ENCODE measurements at regions not wholly inside any gene's neighbourhood (a gene's known extent, or its start where the extent isn't known, plus 50 kb on each side); places are given as distances from the start of the nearest gene placed in this dataset.
"Not testable (repeated sequence)": the region's sequence is repeated elsewhere in the genome, so short reads cannot be mapped to it uniquely, and the experiment has no call there.

DNA sequence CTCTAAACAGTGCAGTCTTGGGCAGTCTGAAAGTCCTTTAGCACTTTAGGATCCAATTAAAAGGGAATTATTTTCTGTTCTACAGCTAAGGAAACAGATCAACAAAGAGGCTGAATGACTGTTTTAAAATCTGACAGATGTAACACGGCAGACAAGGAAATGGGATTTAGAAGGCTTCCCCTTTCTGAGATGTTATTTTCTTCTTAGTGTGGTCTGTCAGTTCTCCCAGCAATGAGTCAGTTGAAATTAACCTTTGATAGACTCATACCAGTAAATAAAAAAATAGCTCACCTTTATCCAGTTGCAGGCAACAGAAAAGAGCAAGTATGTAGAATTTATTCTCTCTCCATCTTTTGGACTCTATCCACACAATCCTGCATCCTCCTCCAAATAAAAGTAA, 98.1 kb downstream of the NEDD1 start:
- DNase-seq (ENCODE audit: low read depth in 3 of 3) = no peak

DNA sequence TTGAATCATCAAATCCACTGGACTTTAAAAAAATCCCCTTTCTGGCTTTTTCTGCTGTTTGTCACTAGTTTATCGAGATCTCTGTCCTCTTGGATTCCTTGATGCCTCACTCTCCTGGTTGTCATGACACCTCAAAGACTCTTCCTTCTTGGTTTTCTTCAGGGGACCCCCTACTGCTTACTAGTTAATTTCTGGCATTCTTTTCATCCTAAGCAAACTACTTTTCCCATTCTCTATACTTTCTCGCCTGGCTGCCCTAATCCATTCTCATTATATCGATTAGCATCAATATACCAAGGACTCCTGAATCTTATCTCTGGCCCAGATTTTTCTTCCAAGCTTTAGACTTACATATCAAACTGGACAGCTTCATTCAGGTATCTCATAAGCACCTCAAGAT, 98.6 kb downstream of the NEDD1 start:
- DNase-seq (ENCODE audit: low read depth in 3 of 3) = no peak

DNA sequence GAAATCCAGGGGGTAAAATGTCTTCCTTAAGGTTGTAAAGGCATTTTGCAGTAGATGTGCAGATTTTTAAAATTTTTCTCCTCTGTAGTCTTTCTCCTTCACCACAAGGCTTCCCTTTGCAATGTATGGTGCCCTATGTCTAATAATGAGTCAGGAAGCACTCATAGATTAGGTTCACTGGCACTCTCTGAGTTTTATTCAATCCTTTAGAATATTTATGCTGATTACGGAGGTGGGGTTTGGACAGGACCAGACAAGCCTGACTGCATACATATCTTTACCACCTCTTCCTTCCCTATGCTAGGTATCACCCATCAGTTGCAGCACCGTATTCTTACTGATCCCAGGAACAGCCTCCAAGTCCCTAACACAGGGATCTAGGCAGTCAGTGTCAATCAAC, 99.5 kb downstream of the NEDD1 start:
- DNase-seq (ENCODE audit: low read depth in 3 of 3) = no peak

DNA sequence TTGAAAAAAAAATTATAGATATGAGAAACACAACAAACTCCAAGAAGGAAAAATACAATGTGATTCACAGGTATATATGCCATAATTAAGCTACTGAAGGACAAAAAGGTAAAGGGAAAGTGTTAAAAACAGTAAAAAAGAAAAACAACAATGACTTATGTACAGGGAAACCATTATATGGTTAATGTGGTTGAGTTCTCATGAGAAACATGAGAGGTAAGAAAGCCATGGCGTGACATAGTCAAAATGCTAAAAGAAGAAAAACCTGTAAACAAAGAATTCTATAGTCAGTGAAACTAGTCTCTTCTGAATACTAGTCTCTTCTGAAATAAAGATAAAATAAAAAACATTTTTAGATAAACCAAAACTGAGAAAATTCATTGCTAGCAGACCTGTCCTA, 109.1 kb downstream of the NEDD1 start:
- no peak for DNase-seq (ENCODE audit: low read depth in 3 of 3)

DNA sequence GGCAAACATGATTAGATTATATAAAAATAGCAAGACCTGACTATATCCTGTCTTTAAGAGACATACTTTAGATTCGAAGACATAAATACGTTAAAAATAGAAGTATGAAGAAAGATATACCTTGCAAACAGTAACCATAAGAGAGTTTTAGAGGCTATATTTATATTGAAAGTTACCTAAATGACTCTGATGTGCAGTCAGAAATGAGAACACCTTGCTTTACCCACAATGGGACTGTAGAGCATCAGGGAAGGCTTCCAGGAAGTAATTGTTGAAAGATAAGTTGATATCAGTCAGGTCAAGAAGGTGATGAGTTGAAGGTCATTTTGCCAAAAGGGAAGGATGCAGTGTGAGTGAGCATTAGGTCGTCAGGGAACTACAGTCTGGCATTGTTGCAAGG, 110.2 kb downstream of the NEDD1 start:
- DNase-seq (ENCODE audit: low read depth in 3 of 3) = no peak

DNA sequence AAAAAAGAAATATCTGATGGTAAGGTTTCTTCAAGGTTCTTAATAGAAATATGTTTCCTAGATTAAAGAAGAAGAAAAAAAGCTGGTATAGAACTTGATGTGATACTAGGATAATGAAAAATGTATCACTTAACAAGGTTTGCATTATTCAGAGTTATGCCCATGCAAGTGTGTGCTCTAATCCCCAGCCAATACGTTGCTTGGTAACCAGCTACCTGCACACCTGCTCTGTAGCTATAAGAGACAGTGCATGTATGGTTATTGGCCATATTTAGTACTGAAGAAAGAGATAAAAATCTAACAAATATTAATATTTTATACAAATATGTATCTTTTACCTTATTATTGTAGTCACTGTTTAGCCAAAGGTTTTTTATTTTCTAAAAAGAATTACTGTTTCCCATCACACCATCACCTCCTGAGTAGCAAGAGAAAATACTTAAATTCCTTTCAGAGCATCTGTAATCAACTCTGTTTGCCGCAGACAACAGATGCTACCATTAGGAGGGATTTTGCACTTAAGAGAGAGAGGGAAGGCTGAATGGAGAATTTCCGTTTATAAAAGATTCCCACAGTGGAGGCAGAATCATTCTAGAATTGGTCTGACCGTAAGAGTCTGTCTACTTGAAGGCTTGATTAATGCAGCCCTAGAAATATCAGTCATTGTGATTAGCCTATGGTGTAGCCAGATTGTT, 115.6 kb downstream of the NEDD1 start:
- no peak for DNase-seq (ENCODE audit: low read depth in 3 of 3)

DNA sequence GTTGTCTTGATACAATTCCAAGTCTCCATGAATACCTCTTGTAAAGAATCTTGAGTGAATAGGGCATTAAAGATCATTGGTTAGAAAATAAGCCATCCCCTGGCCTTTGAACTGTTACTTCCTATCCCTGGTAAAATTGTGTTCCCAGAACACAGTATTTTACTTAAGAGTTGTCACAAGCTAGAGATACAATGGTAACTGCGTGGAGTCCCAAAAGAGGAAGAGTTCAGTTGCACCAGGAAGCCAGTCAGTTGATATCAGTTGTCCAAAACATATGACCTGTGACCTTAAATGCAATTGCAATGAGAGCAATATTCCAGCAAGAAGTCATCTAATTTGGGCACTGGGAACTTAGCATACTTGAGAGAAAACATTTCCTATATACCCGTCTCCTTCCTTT, 117.3 kb downstream of the NEDD1 start:
- no peak for DNase-seq (ENCODE audit: low read depth in 3 of 3)

DNA sequence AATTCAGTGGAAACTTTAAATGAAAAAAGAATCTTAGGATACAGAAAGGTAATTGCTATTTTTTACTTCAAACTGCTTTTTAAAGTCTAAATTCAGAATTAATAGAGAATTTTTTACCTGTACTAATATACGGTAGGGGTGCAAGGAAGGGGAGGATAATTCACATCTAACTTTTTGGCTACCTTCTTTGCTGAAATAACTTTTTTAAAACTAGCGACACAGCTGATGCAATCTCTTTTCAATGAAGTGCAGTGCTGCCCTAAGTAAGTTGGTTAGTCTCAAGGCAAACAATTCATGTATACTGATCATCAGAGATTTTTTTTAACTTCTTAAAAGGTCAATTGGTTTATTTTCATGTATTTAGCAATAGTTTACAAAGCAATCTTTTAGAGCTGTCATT, 119.8 kb downstream of the NEDD1 start:
- DNase-seq (ENCODE audit: low read depth in 3 of 3) = no peak

DNA sequence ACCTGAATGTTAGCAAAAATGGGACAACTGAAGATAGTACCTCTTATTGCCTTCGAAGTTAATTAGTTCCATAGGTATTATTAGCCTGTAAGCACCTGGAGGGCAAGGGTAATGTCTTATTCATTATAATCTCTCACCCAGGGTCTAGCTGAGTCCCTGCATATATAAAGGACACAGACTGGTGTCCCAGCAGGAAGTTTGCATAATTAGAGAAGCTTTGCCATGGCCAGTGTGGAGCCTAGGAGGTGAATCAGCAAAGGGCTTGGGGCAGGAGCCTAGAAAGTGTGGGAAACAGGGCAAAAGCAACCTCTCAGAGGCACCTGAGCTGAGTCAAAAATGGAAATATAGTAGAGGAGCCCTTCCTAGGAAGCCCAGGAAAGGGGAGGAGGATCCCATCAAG, 120.4 kb downstream of the NEDD1 start:
- DNase-seq (ENCODE audit: low read depth in 3 of 3) = no peak

DNA sequence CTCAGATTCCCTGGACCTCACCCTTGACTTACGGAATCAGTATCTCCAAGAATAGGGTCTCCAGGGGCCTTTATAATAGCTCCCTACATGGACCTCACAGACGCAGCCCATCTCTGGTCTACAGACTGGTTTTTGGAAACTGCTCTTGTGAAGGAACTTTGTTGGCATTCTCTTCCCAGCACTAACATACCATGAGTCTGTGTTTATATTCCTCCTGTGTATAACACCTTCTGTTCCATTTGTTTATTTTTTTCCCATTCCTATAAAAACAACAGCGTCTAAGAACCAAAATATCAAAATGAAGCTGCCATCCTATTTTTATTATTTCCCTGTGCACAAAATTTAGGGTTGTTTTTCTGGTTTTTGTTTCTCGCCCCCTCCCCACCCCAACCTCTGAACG, 131.1 kb downstream of the NEDD1 start:
- DNase-seq (ENCODE audit: low read depth in 3 of 3) = no peak

DNA sequence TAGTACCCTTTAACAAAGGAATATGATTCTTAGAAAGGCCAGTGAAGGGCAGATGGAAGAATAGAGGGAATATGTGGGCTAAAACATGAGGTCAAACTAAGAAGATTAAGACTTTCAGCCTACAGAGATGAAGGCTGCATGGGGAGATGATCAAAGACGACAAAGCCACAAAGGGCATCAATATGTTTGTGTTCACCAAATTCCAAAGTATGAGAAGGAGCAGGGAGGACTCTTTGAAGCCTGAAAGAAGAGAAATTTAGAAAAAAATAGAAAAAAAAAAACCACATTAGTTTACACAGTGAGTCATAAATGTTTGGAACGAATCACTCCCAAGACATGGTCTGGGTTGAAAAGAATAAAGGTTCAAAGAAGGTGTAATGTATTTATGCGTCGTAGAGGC, 131.8 kb downstream of the NEDD1 start:
- no peak for DNase-seq (ENCODE audit: low read depth in 3 of 3)

DNA sequence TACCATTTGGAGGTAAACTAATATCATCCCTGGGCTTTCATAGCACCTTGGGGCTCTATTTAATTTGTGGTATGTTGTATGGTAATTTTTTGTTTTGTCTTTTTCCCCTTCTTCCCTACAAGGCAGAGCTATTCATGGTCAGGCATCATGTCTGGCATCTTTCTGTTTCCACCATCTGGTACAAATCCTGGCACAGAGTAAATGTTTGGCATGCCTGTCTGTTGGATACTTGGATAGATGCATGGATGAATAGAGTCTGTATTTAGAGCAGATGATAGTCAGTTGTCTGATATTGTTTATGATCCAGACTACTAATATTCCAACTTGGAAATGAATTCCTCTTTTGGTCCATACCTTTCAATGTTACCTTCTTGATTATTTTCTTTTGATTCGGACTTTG, 139.8 kb downstream of the NEDD1 start:
- DNase-seq (ENCODE audit: low read depth in 3 of 3) = no peak

DNA sequence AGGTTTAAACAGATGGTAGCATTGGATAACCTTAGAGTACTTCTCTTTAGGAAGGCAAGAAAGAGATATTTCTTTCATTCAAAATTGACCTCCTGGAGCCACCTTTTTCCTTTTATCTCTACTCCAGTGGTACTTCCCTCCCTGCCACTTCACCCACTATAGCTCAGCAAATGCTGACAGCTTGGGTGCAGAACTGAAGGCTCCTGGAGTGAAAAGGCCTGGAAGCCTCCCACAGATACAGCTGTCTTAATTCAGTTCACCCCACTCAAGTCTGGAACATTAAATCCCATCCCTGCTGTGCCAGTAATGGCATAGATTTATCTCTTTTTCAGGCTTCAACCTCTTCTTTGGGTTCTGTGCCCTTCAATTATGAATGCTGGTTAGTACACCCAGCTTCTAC, 140.3 kb downstream of the NEDD1 start:
- DNase-seq (ENCODE audit: low read depth in 3 of 3) = no peak

DNA sequence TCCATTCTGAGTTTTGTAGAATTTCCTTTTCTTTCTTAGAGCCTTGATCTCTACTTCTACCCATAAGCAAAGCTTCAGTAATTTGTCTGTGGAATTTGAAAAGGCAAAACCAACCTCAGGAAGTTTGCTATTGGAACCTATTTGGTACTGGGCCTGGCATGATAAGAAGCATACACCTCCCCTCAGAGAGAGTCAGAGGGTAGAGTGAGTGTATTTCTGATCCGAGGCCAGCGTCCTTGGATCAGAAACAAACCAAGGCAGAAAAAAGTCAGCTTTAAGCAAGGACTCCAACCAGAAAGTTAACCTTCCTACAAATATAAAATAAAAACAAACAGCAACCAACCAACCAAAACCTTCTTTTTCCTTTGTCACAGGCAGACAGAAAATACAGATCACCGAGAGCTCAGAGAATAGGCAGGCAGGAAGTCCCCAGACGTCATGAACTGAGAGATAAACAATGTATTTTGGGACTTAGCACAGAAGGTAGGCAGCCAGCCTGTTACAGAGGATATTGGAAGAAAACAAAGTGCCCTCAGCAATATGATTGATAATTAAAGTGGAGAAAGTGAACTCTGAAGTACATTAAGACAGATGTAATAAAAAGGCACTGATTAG, 141.5 kb downstream of the NEDD1 start:
- DNase-seq (ENCODE audit: low read depth in 3 of 3) = no peak

DNA sequence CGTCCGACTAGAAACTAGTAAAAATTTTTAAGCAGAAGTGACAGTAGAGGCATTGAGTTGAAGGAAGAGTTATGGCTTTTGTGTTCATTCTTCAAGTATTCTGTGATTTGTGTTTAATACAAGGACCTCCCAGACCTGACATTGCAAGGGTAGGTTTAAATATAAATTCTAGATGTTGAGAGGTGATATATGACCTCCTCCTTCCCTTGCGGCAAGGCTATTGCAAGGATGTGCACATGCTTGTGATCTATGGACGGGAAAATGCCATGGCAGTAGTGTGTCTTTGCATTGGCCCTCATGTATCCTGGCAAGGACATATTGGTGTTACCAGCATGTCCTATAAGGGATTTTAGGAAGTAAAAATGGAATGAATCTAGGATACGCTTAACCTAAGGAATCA, 143.5 kb downstream of the NEDD1 start:
- no peak for DNase-seq (ENCODE audit: low read depth in 3 of 3)

DNA sequence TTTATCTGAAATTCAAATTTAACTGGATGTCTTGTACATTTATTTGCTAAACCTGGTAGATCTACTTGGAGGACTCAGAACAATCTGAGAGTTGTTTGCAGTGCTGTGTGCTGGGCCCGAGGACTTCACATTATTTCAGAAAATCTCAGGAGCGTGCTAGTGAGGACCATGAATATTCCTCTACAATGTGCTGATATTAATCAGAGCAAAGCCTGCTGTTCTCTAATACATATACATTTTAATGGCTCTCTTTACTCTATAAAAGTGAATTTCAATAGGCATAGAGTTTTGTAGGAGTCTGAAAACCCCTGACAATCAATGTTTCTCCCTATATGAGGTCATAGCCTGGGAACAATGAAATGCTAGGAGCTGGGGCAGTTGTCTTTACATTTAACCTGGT, 144.3 kb downstream of the NEDD1 start:
- no peak for DNase-seq (ENCODE audit: low read depth in 3 of 3)

DNA sequence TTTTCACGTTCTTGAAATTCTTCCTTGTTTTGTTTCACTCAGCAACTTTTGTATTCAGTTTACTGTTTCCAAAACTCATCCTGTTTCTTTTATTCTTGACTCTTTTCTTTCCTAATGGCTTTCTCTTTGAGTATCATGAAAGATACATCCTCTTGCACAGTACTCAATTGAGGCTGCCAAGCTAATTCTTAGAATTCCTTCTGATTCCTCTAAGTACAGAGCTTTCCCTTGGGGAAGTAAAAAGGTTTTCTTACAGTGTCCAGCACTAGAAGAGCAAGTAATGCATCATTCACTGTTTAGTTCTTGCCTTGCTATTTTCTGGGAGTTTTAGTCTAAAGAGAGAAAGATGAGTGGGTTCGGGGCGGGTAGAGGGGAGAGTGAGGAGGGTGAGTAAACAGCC, 154.1 kb downstream of the NEDD1 start:
- DNase-seq (ENCODE audit: low read depth in 3 of 3) = no peak

DNA sequence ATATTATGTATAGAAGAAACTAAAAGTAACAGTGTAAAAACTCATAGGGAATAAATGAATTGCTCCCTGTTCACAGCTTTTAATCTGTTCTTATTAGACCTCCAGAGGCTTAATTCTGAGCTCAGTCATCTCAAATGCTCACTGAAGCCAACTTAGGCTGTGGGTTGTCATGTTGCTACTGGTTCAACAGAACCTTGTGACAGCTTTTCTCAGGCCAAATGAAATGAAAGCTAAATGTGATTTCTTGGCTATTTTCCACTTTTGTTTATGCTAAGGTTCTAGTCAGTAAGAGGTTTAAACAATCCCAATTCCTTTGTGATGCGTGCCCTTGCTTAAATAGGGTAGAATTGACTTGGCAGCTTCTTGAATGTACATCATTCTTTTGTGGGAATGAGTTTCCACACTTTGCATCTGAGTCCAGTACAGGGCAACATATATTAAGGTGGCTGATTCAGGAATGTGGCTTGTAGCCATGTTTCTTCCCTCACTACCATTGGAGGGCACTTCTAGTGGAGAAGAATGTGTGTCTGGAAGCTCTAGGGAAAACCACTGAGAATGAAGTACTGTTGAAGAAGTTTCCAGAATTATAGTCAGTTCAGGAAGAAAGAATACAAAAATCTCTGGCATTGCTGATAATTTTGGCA, 156.4 kb downstream of the NEDD1 start:
- DNase-seq (ENCODE audit: low read depth in 3 of 3) = no peak

DNA sequence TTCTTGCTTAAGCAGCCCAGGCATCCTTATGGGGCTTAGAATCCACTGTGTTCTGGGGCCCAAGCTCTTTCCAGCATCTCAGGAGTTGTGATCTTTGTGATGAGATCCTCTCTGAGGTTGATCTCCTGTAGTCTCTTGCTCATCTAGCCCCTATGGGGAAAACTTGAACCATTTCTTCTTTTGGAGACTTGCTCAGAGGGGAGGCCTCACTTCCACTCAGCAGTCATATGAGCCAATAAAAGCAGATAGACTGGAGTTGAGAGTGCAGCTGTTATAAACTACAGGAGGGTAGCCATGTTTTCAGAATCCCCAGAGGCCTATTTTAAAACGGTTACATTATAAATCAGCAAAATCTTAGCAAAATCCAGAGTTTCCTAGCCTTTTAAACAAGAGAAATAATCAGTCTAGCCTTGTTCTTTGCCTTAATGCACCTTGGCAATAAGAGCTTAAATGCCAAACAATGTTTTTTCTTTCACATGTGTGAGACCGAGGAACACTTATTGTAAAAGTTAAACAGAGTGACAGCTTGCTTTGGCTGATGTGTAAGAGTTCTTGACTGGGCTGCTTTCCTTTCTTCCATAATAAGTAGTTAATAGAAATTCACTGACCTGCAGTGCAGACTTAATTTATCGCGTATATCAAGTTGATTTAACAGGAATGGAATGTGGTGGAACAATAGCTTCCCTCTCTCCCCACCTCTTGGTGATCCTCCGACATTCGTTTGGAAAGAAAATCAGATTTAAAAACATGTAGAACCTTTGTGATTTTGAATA, 168.3 kb downstream of the NEDD1 start:
- no peak for DNase-seq (ENCODE audit: low read depth in 3 of 3)

DNA sequence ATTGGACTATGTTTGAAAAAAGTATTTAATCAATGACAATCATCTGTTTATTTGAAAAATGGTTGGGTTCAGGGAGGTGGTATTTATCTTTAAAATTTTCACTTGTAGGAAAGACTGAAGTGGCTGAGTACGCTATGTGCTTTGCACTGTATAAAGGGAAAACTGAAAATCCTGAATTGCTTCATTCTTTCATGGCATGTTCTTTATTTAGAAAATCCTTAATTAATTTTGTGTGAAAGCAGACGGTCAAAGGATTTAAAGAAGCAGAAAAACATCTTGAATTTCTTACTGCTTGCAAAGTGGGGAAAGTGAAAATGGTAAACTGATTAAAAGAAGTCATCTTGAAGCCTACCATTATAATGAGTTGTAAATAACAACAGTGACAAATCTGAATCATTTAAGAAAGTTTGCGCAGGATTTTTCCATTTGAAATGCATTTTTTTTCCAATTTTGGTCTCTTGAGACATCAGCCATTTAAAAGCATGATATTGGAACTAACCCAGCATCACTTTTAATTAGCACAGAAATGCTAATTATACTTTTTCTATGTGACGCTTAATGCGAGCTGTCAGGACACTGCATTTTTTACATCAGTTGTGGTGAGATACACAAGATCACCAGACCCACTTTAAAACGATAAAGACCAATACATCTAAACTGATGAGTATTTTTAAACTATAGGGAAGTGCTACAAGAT, 169.0 kb downstream of the NEDD1 start:
- DNase-seq (ENCODE audit: low read depth in 3 of 3) = no peak

DNA sequence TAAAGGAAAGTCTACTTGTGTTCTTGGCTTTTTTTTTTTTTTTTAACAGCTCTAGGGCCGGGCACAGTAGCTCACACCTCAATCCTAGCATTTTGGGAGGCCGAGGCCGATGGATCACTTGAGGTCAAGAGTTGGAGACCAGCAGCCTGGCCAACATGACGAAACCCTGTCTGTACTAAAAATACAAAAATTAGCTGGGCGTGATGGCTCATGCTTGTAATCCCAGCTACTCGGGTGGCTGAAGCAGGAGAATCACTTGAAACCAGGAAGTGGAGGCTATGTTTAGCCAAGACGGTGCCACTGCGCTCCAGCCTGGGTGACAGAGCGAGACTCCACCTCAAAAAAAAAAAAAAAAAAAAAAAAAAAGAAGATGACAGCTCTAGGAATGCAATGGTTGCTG, 169.9 kb downstream of the NEDD1 start:
- not testable (repeated sequence) for DNase-seq (ENCODE audit: low read depth in 3 of 3)

DNA sequence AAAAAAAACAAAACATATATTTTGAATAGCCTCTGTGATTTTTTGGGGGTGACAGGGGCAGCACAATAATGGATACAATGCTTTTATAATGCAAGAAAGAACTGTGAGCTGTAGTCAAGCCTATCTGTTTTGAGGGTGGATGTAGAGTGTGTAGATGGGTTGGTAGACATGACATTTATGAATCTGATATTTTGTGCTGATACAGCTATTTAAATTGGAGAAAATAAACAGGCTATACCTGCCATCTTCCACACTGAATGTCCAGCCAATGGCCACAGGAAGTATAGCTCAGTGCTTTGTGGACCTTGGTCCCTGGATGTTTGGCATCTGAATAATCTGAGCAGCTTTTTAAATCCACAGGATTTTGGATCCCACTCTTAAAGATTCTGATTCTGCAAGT, 175.0 kb downstream of the NEDD1 start:
- DNase-seq (ENCODE audit: low read depth in 3 of 3) = no peak
